Natural killer cell (primary cell): ENCODE measurements at regions not wholly inside any gene's neighbourhood (a gene's known extent, or its start where the extent isn't known, plus 50 kb on each side); places are given as distances from the start of the nearest gene placed in this dataset.

Experiments used
- ATAC-seq, 3 donors: fragments of 150-1000 bp in 2 of 3; fragments of 200-7000 bp in 1 of 3; cut with Tn5 transposase; 1 replicate in 1 of 3; 2 replicates in 2 of 3; pipeline ENCODE4 v1.10.0; 2021; ENCODE audit warnings: mild to moderate bottlenecking in 2 of 3, moderate library complexity in 2 of 3
- DNase-seq, 2 donors: peaks; one replicate each; pipeline versions ENCODE4 v3.0.0 to v3.0.0-alpha.2; 2013 to 2021; ENCODE audit warnings: mixed read lengths in 1 of 2
- H3K27ac ChIP-seq: one replicate; pipeline ENCODE4 v1.5.1; 2013; ENCODE audit warnings: mild to moderate bottlenecking, low read length
- H3K27me3 ChIP-seq: one replicate; pipeline ENCODE4 v1.6.1; 2013; ENCODE audit warnings: low read length; ENCODE audit not compliant: control insufficient read depth, insufficient read depth
- H3K36me3 ChIP-seq: one replicate; pipeline ENCODE4 v1.6.1; 2013; ENCODE audit warnings: low read length; ENCODE audit not compliant: control insufficient read depth, insufficient read depth
- H3K4me1 ChIP-seq: one replicate; pipeline ENCODE4 v1.6.1; 2013; ENCODE audit warnings: low read length; ENCODE audit not compliant: control insufficient read depth, insufficient read depth
- H3K4me3 ChIP-seq: one replicate; pipeline ENCODE4 v1.5.1; 2013; ENCODE audit warnings: low read length
- H3K9me3 ChIP-seq: one replicate; pipeline ENCODE4 v1.6.1; 2013; ENCODE audit warnings: low read length; ENCODE audit not compliant: control insufficient read depth, insufficient read depth
- H3K27ac Mint-ChIP-seq, 2 donors: one replicate each; pipeline ENCODE4 v1.8.0; 2022; ENCODE audit warnings: mild to moderate bottlenecking in 2 of 2, mixed read lengths in 2 of 2, moderate library complexity in 1 of 2
- H3K27me3 Mint-ChIP-seq, 2 donors: one replicate each; pipeline ENCODE4 v1.8.0; 2022; ENCODE audit warnings: low read depth in 2 of 2, mixed read lengths in 2 of 2
- H3K36me3 Mint-ChIP-seq: one replicate; pipeline ENCODE4 v1.8.0; 2022; ENCODE audit warnings: mixed read lengths
- H3K4me1 Mint-ChIP-seq, 2 donors: one replicate each; pipeline ENCODE4 v1.8.0; 2022; ENCODE audit warnings: mixed read lengths in 2 of 2
- H3K4me3 Mint-ChIP-seq: one replicate; pipeline ENCODE4 v1.8.0; 2022; ENCODE audit warnings: mild to moderate bottlenecking, moderate library complexity, mixed read lengths
- H3K9me3 Mint-ChIP-seq, 2 donors: one replicate each; pipeline ENCODE4 v1.8.0; 2022; ENCODE audit warnings: mixed read lengths in 2 of 2
- WGBS: methylation state at CpG from one replicate; pipeline ENCODE4 v1.1.7; 2013; ENCODE audit warnings: missing lambda C conversion rate; ENCODE audit not compliant: insufficient coverage; 5-methylcytosine and 5-hydroxymethylcytosine counted together
- intact Hi-C: fragments of 100-400 bp; cut with micrococcal nuclease; formaldehyde crosslinking; loops from one replicate; pipeline ENCODE4 v1.14.2; 2022
- TF ChIP-seq, protein P1 (sequence below): fragments of 200-600 bp; IDR thresholded peaks from one replicate; pipeline ENCODE4 v1.8.0; 2022; ENCODE audit warnings: antibody characterized with exemption

DNA sequence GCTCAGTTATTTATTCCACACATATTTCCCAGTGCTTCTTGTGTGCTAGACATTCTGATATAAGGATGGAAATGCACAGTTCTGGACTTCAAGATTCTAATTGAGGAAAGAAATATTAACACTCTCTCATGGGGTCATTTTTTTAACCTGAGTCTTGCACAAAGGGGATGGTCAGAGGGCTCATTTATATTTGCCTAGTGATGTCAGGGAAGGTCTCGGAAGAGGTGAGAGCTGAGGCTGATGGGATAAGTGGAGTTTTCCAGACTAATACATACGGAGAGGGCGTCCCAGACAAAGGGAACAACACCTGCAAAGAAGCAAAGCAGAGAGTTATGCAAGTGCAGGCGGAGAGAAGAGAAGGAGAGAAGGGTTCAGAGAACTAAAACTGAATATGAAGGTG, 1304.6 kb upstream of the TENM4 start:
- 91% methylated on average over 4 of the region's 4 CpGs for WGBS
- Histone ChIP-seq H3K27me3 (no peaks in the 10 kb centered on the region), H3K36me3 (no peaks in the 10 kb centered on the region), H3K4me3 (no peak overlapping the region), H3K4me1 (no peaks in the 10 kb centered on the region), H3K9me3 (no peaks in the 10 kb centered on the region), H3K27ac (no peak overlapping the region)
- Mint-ChIP-seq H3K27ac (no peak overlapping the region), H3K36me3 (no peaks in the 10 kb centered on the region), H3K4me3 (no peak overlapping the region), H3K9me3 (peaks cover 14 to 24% of the 10 kb centered on the region in 2 donors), H3K4me1 (no peaks in the 10 kb centered on the region), H3K27me3 (no peaks in the 10 kb centered on the region)
- ATAC-seq (no peak), DNase-seq (no peak)
- intact Hi-C loops: no loop called here
- TF ChIP-seq, protein P1, sequence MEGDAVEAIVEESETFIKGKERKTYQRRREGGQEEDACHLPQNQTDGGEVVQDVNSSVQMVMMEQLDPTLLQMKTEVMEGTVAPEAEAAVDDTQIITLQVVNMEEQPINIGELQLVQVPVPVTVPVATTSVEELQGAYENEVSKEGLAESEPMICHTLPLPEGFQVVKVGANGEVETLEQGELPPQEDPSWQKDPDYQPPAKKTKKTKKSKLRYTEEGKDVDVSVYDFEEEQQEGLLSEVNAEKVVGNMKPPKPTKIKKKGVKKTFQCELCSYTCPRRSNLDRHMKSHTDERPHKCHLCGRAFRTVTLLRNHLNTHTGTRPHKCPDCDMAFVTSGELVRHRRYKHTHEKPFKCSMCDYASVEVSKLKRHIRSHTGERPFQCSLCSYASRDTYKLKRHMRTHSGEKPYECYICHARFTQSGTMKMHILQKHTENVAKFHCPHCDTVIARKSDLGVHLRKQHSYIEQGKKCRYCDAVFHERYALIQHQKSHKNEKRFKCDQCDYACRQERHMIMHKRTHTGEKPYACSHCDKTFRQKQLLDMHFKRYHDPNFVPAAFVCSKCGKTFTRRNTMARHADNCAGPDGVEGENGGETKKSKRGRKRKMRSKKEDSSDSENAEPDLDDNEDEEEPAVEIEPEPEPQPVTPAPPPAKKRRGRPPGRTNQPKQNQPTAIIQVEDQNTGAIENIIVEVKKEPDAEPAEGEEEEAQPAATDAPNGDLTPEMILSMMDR: no peak

DNA sequence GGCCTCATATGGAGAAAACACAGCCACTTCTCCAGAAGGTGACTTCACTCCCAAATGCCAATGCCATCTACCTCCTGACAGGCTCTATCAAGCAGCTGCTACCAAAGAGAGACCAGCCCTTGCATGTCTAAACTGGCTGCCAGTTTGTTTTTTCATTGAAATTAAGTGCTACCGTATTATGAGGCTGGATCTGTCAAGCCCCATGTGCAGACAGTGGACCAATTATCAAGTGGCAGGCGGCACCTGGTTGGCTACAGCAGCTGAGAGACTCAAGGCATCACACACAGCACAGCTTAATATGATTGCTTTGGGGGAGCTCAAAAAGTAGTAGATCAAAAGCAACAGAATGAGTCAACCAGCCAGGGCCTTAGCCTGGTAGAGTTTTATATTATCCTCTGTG, 1293.0 kb upstream of the TENM4 start:
- H3K4me3 Mint-ChIP-seq: no peak overlapping the region
- Histone ChIP-seq H3K9me3 (no peaks in the 10 kb centered on the region), H3K4me3 (no peak overlapping the region), H3K36me3 (no peaks in the 10 kb centered on the region), H3K27me3 (no peaks in the 10 kb centered on the region), H3K4me1 (no peaks in the 10 kb centered on the region), H3K27ac (no peak overlapping the region)
- no peak for ATAC-seq
- TF ChIP-seq, protein P1: no peak
- intact Hi-C loops: no loop called here
- no peaks in the 10 kb centered on the region for H3K27me3 Mint-ChIP-seq
- DNase-seq: no peak
- H3K4me1 Mint-ChIP-seq: no peaks in the 10 kb centered on the region
- 93% methylated on average over 2 of the region's 2 CpGs for WGBS
- peaks cover 6 to 10% of the 10 kb centered on the region in 2 donors for H3K9me3 Mint-ChIP-seq
- no peaks in the 10 kb centered on the region for H3K36me3 Mint-ChIP-seq
- H3K27ac Mint-ChIP-seq: no peak overlapping the region

DNA sequence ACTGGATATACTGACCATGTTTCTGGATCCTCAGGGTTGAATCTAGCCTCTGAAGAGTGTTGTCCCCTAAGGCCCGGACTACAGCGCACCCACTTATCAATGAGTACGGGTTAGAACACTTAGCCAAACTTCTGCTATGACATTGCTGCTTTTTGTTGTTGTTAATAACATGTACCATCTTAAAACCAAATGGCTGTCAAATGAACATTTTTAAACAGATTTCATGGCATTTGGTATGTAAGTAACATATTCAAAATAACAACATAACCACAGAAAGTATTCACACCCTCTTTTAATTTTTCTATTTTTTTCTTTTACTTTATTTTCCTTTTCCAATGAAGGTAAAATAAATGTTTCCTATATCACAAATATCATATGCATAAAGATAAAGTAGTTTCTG, 1292.5 kb upstream of the TENM4 start:
- Histone ChIP-seq H3K9me3 (no peaks in the 10 kb centered on the region), H3K27me3 (no peaks in the 10 kb centered on the region), H3K4me3 (no peak overlapping the region), H3K27ac (no peak overlapping the region), H3K36me3 (no peaks in the 10 kb centered on the region), H3K4me1 (no peaks in the 10 kb centered on the region)
- ATAC-seq (no peak), DNase-seq (no peak)
- Mint-ChIP-seq H3K9me3 (peaks cover 5 to 10% of the 10 kb centered on the region in 2 donors), H3K4me1 (no peaks in the 10 kb centered on the region), H3K36me3 (no peaks in the 10 kb centered on the region), H3K27ac (no peak overlapping the region), H3K27me3 (no peaks in the 10 kb centered on the region), H3K4me3 (no peak overlapping the region)
- intact Hi-C loops: no loop called here
- TF ChIP-seq, protein P1: no peak
- WGBS: 100% methylated on average over 3 of the region's 3 CpGs

DNA sequence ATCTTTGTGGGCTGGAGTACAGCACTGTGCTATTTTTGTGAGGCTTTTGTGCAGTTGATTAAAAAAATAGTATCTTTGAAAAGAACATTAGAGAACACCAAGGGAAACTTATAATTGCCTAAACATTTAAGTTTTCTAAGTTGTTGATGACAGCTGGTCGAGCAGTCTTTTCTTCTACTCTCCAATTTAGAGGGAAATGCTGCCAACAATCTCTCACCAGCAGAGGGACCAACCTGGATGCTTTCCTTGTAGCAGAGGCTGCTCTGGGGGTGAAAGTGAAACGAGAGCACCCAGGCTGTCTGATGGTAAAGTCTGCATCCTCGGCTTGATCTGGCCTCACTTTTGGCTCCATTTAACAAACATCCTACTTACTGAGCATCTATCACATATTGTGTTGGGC, 1286.5 kb upstream of the TENM4 start:
- intact Hi-C loops: no loop called here
- peaks cover 6 to 8% of the 10 kb centered on the region in 2 donors for H3K9me3 Mint-ChIP-seq
- H3K27ac Mint-ChIP-seq: no peak overlapping the region
- Histone ChIP-seq H3K27me3 (no peaks in the 10 kb centered on the region), H3K4me1 (no peaks in the 10 kb centered on the region), H3K9me3 (no peaks in the 10 kb centered on the region), H3K36me3 (no peaks in the 10 kb centered on the region), H3K4me3 (no peak overlapping the region), H3K27ac (no peak overlapping the region)
- TF ChIP-seq, protein P1: no peak
- no peaks in the 10 kb centered on the region for H3K36me3 Mint-ChIP-seq
- DNase-seq (no peak), ATAC-seq (no peak)
- H3K27me3 Mint-ChIP-seq: no peaks in the 10 kb centered on the region
- 26% methylated on average over 3 of the region's 3 CpGs for WGBS
- H3K4me3 Mint-ChIP-seq: no peak overlapping the region
- no peaks in the 10 kb centered on the region for H3K4me1 Mint-ChIP-seq
